NCI-H2227 treated with DMSO at 0.1 percent for 48 hours (cell line): ENCODE measurements at regions not wholly inside any gene's neighbourhood (a gene's known extent, or its start where the extent isn't known, plus 50 kb on each side); places are given as distances from the start of the nearest gene placed in this dataset.
A peak's percentile ranks its signal among the peaks of the same experiment; 100 is the strongest.
"Not testable (repeated sequence)": the region's sequence is repeated elsewhere in the genome, so short reads cannot be mapped to it uniquely, and the experiment has no call there.

Experiments used
- DNase-seq: peaks from one replicate; lab custom pipeline; 2025; lab: John Stamatoyannopoulos, UW

GRCh38 chr14:28121512-28122297, 644.9 kb upstream of the FOXG1 start:
- no peak for DNase-seq

DNA sequence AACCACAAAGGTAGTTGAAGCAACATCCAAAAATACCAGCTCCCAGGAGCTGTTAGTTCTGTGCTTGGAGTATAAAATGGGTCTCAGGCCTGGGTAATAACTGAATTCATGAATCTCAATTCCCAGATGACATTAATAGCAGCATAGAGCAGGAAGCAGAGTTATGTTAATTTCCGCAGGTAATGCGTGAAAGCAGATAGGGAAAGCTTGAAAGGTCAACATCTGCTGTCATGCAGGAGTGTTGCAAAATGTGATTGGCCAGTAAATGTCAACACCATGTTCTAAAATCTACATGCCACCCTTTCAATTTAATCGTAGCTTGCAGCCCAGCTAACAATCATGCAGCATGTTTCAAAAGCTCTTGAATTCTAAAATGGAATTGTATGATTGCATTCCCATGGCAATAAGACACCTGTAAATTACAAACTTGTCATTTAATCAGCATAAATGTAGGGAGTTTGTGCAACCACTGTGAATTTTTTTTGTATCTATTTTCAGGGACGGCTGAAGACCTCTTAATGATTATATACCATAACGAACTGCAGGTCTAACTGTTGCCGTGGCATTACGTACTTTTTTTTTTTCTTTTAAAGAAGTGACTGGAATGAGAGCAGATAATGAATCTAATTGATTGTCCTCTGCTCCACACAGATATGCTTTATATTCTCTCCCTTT, 635.8 kb upstream of the FOXG1 start:
- DNase-seq, result no peak

DNA sequence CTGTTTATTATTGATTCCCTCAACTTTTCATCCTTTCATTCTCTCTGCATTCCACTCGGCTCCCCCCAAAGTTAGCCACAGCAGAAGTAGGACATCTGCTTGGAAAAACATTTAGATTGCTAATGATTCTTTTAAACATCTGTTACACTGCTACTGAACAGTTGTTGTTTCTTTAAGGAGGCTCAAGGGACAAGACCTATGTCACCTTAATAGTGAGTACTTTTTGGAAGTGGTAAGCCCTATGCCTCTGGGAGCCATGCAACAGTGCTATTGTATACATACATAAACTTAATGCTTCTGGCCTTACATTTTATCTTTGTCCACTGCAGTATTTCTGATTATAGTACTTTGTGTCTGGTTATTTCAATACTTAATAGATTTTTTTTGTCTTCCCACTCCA, 628.2 kb upstream of the FOXG1 start:
- no peak for DNase-seq

DNA sequence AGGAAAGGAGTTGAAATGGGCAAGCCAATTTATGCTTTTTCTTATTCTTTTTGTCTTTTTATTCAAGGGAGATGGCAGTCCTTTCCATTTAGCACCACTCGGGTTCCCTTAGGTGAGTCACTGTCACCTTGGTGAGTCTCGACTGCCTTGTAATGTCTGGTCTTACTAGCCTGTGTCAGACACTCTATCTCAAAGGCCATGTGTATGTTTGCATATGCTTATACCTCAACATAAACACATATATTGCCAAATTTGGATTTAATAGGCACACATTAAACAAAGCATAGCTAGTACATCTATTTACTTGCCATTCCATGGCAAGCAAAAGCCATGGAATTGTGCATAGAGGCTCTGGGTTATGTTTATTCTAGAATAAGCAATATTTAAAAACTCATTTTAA, 624.9 kb upstream of the FOXG1 start:
- no peak for DNase-seq

- peak; percentile 20 for DNase-seq
Observed at GRCh38 chr14:28142400-28143015, 624.1 kb upstream of the FOXG1 start.

DNA sequence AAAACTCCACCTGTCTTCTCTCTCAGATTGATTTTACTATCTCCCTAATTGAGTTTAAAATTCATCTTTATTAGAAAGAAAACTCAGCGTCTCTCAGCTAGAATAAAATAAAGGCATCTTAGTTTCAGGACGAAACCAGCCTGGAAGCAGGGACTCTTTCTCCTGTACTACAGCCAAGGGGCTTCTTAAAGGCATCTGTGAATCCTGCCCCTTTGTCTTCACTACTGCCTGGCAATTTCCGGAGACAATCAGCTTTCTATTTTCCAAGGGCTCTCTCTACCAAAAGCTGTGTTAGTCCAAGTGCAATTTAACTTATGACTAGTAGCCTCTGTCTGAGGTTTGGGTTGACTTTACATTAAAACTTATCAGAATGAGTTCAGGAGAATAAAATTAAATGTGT, 623.3 kb upstream of the FOXG1 start:
- DNase-seq, result peak; percentile 61

GRCh38 chr14:28151926-28152325, 614.7 kb upstream of the FOXG1 start:
- DNase-seq, result peak; percentile 12

DNA sequence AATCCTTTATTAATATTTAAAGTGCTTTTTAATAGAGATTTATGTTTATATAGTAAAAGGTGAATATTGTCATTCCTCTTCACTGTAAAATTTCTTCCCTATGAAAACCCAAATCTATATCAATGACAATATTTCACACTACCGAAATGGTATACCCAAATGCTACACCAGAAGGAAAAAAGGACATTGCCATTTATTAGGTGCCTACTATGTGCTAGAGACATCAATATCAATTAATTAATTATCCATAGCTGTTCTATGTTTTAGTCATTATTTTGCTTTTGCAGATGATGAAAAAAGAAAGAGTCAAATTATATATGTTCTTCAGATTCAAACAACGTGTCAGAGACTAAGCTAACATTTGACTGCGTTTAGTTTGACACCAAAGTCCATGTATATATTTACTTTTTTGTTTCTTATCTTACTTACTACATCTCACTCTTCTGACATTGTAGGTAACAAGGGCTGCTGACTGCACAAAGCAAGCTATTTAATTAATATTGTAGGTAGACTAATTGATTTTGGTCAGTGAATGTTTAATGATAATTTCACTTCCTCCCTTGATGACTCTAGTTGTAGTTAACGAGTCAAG, 614.0 kb upstream of the FOXG1 start:
- DNase-seq, result no peak

GRCh38 chr14:28157289-28157869, 609.2 kb upstream of the FOXG1 start:
- DNase-seq, result no peak

DNA sequence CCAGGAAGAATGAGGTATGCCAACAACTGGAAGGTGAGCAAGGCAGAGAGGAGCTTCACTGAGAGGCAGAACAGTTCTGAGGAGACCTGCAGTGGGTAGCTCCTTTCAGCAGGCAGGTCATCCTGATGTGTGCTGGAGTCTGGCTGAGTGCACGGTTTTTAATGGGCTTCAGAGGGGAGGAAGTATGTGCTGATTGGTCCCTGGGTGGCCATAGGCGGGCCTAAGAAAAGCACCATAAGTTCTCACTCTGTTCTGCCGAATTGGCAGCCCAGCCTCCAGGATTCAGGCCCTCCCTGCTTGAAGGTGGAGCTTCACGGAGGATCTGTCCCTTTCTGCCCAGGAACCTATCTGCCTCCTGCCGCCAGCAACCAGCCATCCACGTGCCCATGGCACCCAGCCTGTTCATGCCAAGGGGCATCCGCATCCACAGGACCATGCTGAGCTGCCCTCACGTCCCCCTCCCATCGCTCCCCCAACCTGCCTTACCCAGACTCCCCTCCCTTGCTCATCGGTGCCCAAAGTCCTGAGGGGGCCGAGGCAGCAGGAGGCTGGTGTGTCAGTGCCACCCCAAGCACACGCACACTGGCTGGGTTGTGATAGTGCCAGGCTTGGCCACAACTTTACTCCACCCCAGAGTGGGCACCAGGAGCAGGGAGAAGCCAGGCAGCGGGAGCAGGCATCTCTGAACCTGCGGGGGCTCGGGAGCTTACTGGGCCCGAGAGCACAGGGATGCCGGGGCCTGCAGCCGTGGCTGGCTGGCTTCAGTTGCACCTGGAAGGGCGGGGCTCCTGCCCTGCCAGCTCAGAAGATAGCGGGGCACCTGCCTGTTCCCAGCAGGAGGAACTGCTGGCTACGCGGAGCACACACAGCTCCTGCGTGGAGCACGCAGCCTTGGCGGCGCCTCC, 608.4 kb upstream of the FOXG1 start:
- no peak for DNase-seq

GRCh38 chr14:28161040-28161439, 605.5 kb upstream of the FOXG1 start:
- no peak for DNase-seq

DNA sequence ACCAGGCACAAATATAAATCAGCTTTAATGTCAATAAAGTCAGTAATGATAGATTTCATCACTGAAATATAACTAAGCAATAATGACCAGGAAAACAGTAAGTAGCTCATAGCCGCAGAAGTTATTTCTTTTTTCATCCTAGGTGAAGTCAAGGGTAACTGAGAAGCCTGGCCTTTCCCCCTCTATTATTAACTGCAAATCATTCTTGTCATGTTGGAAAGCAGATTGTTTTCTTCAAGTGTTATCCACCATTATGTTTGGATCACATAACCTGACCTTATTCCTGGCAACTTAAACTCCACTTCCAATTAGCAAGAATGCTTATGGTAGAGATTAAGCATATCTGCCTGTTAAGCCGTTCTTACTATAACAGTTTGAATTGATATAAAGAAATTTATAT, 603.4 kb upstream of the FOXG1 start:
- peak; percentile 82 for DNase-seq

DNA sequence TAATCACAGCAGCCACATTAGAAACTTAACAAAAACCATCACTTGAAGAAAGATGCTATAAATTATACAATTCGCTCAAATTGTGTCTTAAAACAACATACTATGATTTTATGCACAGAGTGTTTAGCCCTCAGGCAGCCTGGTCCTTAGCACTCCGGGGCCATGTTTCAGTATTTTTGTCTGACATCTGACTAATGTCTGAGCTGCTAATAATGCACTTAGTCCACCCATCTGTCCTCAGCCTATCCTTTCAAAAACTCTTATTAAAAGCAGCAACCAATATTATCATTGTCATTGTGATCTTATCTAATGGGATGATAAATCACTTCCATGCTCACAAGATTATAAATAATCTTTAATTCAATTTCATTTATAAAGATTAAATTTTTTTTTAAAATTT, 602.7 kb upstream of the FOXG1 start:
- DNase-seq, result peak; percentile 11

- not testable (repeated sequence) for DNase-seq
Observed at GRCh38 chr14:28187902-28188830, 578.4 kb upstream of the FOXG1 start.

DNA sequence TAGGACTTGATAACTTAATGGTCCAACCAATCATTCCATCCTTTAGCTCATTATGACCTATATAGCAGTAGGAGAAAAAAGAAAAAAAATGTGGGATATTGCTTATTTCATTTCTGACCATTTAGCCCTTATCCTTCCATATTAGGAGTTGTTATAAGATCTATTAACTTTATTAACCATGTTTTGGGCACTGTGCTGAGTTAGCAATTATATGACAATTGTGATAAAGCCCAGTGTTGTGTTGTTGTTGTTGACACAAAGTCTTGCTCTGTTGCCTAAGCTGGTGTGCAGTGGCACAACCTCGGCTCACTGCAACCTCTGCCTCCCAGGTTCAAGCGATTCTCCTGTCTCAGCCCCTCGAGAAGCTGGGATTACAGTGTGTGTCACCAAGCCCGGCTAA, 569.7 kb upstream of the FOXG1 start:
- DNase-seq, result no peak

DNA sequence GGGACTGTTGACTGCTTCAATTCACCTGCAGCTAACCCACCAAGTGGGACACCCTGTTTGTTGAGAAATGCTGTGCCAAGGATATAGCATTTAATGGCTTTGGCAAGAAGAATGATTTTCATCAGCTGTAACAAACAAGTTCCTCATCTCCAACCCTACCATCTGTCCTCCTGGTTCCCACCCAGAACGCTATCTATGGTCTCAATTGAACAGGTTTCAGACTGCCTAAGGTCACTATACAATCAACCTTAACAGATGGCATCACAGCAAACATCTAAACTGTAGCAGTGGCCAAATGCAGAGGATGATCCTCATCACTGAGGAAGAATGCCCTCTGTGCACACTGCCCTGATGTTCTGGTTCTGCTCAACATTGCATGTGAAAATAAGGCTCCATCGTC, 546.2 kb upstream of the FOXG1 start:
- DNase-seq, result no peak

- no peak for DNase-seq
Observed at GRCh38 chr14:28240909-28241308, 525.7 kb upstream of the FOXG1 start.

DNA sequence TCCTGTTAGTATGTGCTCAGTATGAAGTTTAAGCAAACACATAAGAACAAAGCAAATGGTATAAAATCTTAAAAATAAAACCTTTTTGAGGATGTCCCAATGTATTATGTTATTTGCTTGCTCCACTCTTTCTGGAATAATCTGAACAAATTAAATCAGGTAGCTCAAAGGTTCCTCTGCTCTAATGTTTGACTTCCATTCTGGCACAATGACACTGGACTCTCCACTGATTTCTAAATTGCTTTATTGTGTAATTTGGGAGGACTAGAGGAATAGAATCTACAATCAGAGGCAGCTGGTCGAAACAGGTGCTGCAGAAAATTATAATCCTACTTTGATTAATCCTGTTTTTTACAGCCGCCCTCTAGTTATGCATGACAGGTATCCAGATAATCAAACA, 523.7 kb upstream of the FOXG1 start:
- DNase-seq, result no peak

DNA sequence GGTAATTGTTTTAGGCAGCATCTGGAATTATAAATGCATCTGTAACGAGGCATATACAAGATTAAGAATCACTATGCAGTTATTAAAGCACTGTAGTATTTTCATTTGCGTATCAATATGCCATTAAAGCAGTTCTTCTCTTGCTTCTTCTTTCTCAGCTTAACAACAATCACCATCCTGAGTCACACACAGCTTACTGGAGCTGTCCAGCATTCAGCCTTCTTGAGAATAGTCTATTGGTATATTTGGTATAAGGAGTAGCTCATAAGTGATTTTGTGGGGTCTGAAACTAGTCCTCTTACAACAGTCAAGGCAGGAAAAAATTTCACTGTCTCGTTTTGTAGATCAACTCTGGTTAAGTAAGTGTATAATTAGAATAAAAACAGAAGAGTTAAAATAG, 523.0 kb upstream of the FOXG1 start:
- DNase-seq, result no peak

DNA sequence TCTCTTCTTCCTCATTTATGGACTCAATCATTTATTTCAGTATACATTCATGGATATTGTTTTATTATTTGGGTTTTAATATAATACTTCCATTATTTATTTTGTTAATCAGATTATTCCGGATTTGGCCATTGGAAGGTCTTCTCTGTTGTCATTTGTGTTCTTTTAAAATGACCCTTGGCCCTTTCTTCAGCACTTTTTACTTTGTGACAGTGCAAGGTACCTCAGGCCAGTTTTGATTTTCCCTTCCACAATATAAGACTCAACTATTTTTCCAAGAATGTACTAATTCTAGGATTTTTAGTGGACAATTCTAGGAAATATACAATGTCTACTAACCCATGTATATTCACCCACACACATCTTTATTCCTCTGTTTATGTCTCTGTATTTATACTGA, 521.4 kb upstream of the FOXG1 start:
- no peak for DNase-seq
